ENCODE measurements at regions not wholly inside any gene's neighbourhood (a gene's known extent, or its start where the extent isn't known, plus 50 kb on each side); places are given as distances from the start of the nearest gene placed in this dataset.

DNA sequence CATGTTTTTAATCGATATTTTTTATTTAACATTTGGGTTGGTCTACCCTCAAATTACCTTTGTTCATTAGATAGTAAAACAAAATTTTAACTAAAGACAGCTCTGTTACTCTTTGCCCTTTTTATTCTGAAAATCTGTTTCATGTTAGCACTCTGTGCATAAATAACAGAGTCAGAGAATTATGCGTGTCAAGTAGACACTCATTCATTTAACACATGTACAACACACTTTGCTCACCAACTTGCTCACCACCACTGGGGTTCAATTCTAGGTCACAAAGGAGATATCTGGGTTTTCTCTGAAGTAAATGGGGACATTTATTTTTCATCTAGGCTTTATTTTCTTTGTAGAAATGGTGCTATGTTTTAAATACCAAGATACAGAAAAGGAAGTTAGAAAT lies 457.4 kb upstream of the SEMA3D start:
- no peak for DNase-seq

DNA sequence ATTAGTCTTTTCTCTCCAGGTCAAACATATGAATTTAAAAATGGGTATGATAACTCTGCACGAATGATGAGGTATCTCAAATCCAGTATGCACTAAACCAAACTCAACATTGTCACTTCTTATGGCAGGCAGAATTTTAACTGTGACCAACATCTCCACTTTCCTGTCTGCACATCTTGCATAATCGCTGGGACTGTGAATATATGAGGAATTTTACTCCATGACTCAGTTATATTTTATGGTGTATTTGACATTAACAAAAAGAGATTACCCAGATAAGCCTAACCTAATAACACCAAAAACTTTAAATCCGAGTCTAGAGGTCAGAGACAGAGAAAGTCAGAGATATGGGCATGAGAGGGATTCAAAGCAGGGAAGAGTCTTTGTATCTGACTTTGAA lies 454.5 kb upstream of the SEMA3D start:
- no peak for DNase-seq

- DNase-seq: no peak
Observed at GRCh38 chr7:85638394-85638793, 451.5 kb upstream of the SEMA3D start.

DNA sequence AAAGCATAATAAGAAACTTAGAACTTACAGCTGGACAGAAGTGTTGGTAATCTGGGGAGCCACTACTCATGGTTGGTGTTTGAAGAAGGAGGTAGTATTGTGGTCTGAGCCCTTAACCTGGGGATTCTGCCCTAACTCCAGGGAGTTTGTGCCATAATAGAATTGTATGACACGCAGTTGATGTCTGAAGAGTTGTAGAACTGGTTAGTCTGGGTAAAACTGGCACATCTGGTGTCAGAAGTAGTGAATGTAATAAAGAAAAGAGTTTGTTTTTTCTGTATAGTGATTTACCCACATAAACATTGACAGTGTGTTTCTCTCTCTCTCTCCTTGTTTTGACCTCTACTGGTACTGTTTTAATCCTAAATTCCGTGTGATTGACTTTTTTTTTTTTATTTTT lies 448.1 kb upstream of the SEMA3D start:
- no peak for DNase-seq

DNA sequence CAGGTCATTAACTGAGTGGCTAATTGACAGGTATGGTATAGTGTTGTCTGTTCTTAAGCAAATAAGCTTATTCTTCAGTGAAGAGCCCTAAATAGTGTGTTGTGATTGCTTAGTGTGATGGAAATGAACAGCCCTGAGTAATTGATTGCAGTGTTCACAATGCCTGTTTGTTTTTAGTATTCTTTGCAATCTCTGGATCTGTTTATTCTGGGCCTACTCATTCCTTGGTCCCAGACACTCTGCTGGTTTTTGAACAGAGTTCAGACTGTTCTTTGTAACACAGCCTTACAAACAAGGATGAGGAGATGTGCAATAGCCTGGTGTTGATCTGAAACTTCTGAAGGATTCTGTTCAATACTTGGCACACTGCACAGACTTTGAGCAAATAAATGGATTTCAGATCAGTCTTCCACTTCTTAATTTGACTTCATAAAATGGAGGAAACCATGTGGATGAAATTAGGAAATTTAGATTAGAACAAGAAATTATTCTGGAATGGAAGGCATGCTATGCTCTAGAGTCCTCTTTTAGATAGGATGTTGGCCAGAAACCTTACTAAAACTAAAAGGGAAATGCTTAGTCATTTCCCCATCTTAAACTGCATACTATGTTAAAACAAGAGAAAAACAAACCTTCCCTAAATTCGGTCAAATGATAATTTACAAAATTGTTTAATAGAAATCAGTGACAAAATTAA lies 444.2 kb upstream of the SEMA3D start:
- DNase-seq: no peak

GRCh38 chr7:85627791-85628586 lies 441.1 kb upstream of the SEMA3D start:
- no peak for DNase-seq

GRCh38 chr7:85622059-85622458 lies 435.2 kb upstream of the SEMA3D start:
- no peak for DNase-seq

DNA sequence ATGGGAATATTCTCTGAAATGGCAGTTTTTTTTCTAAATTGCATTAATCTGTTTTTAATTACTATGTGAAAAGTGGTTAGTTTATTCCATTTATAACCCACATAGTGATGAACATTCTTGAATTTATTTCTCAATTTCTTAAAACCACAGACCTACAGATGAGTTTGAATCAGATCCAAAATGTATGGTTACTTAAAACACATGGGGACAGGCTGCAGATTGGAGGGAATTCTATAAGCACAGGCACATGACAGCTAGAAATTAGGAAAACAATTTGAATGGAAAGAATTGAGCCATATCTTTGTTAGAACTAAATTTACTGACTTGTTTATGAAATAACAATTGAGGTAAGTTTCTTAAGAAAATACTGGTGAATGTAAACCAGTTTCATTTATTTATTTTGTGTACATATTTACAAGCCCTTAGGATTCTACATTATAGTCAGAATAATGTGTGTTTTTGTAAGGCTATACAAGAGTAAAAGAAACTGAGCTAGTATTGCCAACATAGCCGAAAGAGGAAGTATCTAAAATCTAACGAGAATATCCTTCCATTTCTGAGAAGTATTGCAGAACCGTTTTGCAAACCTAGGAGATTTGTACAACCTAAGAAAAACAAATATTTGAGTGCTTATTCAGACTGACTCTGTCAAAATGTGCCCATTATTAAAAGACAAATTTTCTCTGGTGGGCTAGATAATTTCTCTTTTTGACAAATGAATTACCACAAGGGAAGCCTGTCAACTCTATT lies 434.3 kb upstream of the SEMA3D start:
- no peak for DNase-seq

DNA sequence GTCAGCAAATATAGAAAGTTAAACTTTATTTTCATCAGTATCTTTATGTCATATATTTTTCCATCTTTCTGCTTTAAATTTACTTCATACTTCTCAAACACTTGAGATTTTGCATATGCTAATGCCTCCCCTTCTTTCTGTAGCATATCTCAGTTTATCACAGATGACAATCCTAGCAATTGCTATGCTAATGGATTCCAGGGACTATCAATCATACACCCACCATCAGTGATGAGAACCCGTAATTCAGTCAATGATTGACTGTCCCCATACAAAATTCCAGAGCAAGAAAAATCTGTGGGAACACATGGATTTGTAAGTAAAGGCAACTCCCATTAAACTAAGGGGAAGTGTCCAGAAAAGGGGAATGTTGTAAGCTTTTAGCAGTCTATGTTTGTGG lies 432.4 kb upstream of the SEMA3D start:
- no peak for DNase-seq

DNA sequence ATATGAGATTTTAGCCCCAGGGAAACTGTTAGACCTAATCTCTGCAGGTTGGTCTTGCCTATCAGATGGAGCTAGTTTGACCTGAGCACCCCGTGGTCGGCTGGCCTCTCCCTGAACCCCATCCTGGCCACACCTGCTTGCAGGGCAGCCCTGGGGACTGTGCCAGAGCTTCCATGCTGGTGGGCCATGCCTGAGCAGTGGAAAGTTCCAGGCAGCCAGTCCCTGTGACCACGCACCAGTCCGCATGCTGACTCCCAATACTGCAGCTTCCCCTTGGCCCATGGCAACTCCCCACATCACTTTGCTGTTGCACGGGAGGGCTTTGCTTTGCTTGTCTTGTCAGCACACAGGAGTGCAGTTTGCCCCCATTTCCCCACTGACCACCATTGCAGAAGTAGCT lies 427.8 kb upstream of the SEMA3D start:
- no peak for DNase-seq

DNA sequence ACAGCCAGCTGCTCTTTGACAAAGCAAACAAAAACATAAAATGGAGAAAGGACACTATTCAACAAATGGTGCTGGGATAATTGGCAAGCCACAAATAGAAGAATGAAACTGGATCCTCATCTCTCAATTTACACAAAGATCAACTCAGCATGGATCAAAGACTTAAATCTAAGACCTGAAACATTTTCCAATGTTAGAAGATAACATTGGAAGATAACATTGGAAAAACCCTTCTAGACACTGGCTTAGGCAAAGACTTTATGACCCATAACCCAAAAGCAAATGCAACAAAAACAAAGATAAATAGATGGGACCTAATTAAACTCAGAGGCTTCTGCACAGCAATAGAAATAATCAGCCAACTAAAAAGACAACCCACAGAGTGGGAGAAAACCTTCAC lies 425.7 kb upstream of the SEMA3D start:
- no peak for DNase-seq

- DNase-seq: no peak
Observed at GRCh38 chr7:85608804-85609203, 421.9 kb upstream of the SEMA3D start.

DNA sequence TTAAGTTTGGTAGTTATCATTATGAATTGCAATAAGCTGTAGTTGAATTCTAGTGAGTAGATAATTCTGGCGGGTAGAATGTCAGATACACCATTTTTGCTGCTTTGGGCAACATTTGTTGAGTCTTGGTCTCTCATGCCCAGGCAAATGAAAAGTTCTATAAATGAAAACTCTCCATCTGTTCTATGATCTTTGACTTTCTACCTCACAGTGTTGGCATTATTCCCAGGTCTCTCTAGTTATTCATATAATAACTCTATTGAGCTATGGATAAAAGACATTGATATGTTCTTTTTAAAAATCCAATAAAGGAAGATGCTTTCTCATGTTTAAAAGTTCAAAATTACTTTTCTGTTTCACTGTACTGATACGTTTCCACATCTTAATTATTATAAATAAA lies 415.3 kb upstream of the SEMA3D start:
- DNase-seq: peak; percentile 16

- peak; percentile 28 for DNase-seq
Observed at GRCh38 chr7:85600395-85600794, 413.5 kb upstream of the SEMA3D start.

DNA sequence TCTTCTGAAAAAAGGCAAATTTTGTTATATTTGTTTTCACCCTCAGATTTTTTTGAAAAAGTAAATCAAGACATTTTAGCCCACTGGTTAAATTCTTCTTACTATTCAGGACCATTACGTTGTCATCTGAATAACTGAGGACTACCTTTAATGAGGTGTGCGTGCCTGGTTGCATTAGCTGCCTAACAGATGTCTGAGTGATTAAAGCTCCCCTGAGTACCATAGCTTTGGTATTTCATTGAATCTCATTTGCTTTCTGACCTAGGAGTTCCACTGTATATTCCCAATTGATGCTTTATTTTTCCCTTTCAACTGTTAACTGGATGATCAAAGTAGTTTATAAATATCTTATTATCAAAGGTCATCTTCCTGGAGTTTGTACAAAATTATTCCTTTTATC lies 410.0 kb upstream of the SEMA3D start:
- DNase-seq: no peak

GRCh38 chr7:85595750-85596178 lies 408.9 kb upstream of the SEMA3D start:
- peak; percentile 46 for DNase-seq

- no peak for DNase-seq
Observed at GRCh38 chr7:85593355-85593754, 406.5 kb upstream of the SEMA3D start.

DNA sequence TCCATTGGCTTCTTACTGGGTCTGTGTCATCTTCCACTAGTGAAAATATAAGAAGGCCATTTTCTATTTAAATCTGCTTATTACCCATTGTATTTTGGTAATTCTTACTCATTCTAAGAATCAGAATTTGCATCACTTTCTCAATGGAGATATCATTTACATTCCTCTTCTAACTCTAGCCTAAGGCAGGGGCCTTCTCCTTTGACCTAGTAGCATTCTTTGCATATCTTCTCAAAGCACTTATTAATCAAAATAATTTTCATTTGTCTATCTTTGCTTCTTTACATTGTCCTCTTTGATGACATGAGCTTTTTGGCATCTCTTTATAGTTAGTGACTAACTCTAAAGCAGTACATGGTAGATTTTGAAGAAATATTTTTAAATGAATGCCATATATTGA lies 400.9 kb upstream of the SEMA3D start:
- DNase-seq: no peak

GRCh38 chr7:85586091-85586490 lies 399.2 kb upstream of the SEMA3D start:
- no peak for DNase-seq

GRCh38 chr7:85583131-85583953 lies 396.5 kb upstream of the SEMA3D start:
- DNase-seq: no peak

- DNase-seq: no peak
Observed at GRCh38 chr7:85573844-85574243, 387.0 kb upstream of the SEMA3D start.

- no peak for DNase-seq
Observed at GRCh38 chr7:85573346-85573745, 386.5 kb upstream of the SEMA3D start.
